Type B pancreatic cell (in vitro differentiated cells): ENCODE measurements at regions not wholly inside any gene's neighbourhood (a gene's known extent, or its start where the extent isn't known, plus 50 kb on each side); places are given as distances from the start of the nearest gene placed in this dataset.

Experiments used
- DNase-seq: peaks from one replicate; pipeline ENCODE4 v3.0.0; 2021; ENCODE audit warnings: mixed read lengths; ENCODE audit not compliant: unreplicated experiment; ENCODE audit errors: extremely low spot score
- H3K27ac Mint-ChIP-seq: 2 replicates; pipeline ENCODE4 v1.8.0; 2021; ENCODE audit warnings: mild to moderate bottlenecking, mixed read lengths
- H3K27me3 Mint-ChIP-seq: 2 replicates; pipeline ENCODE4 v1.8.0; 2021; ENCODE audit warnings: mixed read lengths
- H3K36me3 Mint-ChIP-seq: 2 replicates; pipeline ENCODE4 v1.8.0; 2021; ENCODE audit warnings: mixed read lengths
- H3K4me1 Mint-ChIP-seq: one replicate; pipeline ENCODE4 v1.8.0; 2021; ENCODE audit warnings: mixed read lengths; ENCODE audit not compliant: unreplicated experiment
- H3K4me3 Mint-ChIP-seq: 2 replicates; pipeline ENCODE4 v1.8.0; 2021; ENCODE audit warnings: mild to moderate bottlenecking, mixed read lengths
- H3K9me3 Mint-ChIP-seq: 2 replicates; pipeline ENCODE4 v1.8.0; 2021; ENCODE audit warnings: mixed read lengths
- CTCF ChIP-seq: fragments of 200-600 bp; sonication (generic); conservative IDR thresholded peaks from 2 replicates; pipeline ENCODE4 v1.5.0; 2021; ENCODE audit warnings: antibody characterized with exemption, mild to moderate bottlenecking

- Mint-ChIP-seq H3K27ac (no peak overlapping the region), H3K36me3 (no peaks in the 10 kb centered on the region), H3K4me3 (no peak overlapping the region), H3K9me3 (no peaks in the 10 kb centered on the region), H3K27me3 (no peaks in the 10 kb centered on the region), H3K4me1 (peaks cover 10% of the 10 kb centered on the region)
- DNase-seq = no peak
- TF ChIP-seq CTCF = no peak
Observed at GRCh38 chr10:33410860-33411234, 76.4 kb upstream of the NRP1 start.

GRCh38 chr10:33410096-33410859 lies 75.8 kb upstream of the NRP1 start:
- DNase-seq = no peak
- H3K36me3 Mint-ChIP-seq = no peaks in the 10 kb centered on the region
- H3K27ac Mint-ChIP-seq = no peak overlapping the region
- no peak overlapping the region for H3K4me3 Mint-ChIP-seq
- peaks cover 10% of the 10 kb centered on the region for H3K4me1 Mint-ChIP-seq
- H3K27me3 Mint-ChIP-seq = peaks cover under 1% of the 10 kb centered on the region
- no peaks in the 10 kb centered on the region for H3K9me3 Mint-ChIP-seq
- no peak for TF ChIP-seq CTCF

- H3K36me3 Mint-ChIP-seq = no peaks in the 10 kb centered on the region
- no peaks in the 10 kb centered on the region for H3K9me3 Mint-ChIP-seq
- TF ChIP-seq CTCF = no peak
- DNase-seq = no peak
- no peaks in the 10 kb centered on the region for H3K4me1 Mint-ChIP-seq
- peaks cover 4% of the 10 kb centered on the region for H3K27me3 Mint-ChIP-seq
- H3K27ac Mint-ChIP-seq = no peak overlapping the region
- H3K4me3 Mint-ChIP-seq = no peak overlapping the region
Observed at GRCh38 chr10:33406596-33406995, 72.1 kb upstream of the NRP1 start.

- no peak for DNase-seq
- TF ChIP-seq CTCF = no peak
- H3K27me3 Mint-ChIP-seq = peaks cover 4% of the 10 kb centered on the region
- H3K4me3 Mint-ChIP-seq = no peak overlapping the region
- no peaks in the 10 kb centered on the region for H3K36me3 Mint-ChIP-seq
- no peaks in the 10 kb centered on the region for H3K4me1 Mint-ChIP-seq
- peaks cover 4% of the 10 kb centered on the region for H3K9me3 Mint-ChIP-seq
- H3K27ac Mint-ChIP-seq = no peak overlapping the region
Observed at GRCh38 chr10:33402220-33403073, 68.0 kb upstream of the NRP1 start.

- Mint-ChIP-seq H3K36me3 (no peaks in the 10 kb centered on the region), H3K4me1 (no peaks in the 10 kb centered on the region), H3K9me3 (peaks cover 15% of the 10 kb centered on the region), H3K27ac (no peak overlapping the region), H3K27me3 (peaks cover 4% of the 10 kb centered on the region), H3K4me3 (no peak overlapping the region)
- no peak for DNase-seq
- TF ChIP-seq CTCF = no peak
Observed at GRCh38 chr10:33401300-33401699, 66.8 kb upstream of the NRP1 start.
